ENCODE measurements at regions not wholly inside any gene's neighbourhood (a gene's known extent, or its start where the extent isn't known, plus 50 kb on each side); places are given as distances from the start of the nearest gene placed in this dataset.

DNA sequence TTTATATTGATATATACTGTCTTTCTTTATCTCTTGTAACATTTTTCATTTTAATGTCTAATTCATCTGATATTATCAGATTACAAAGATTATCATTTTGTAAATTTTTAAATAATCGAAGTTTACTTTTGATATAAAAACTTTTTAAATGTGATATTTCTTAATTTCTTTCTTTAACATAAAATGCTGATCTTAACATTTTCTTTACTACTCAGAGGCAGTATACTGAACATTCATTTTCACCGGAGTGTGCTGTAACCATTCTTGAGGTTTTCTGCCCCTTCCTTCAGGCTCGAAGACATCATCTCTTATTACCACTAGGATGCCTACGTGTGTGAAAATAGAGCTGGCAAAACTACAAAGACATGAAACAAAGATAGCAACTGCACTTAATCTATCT, 186.9 kb downstream of the DIO2 start:
- TF ChIP-seq, protein P1, sequence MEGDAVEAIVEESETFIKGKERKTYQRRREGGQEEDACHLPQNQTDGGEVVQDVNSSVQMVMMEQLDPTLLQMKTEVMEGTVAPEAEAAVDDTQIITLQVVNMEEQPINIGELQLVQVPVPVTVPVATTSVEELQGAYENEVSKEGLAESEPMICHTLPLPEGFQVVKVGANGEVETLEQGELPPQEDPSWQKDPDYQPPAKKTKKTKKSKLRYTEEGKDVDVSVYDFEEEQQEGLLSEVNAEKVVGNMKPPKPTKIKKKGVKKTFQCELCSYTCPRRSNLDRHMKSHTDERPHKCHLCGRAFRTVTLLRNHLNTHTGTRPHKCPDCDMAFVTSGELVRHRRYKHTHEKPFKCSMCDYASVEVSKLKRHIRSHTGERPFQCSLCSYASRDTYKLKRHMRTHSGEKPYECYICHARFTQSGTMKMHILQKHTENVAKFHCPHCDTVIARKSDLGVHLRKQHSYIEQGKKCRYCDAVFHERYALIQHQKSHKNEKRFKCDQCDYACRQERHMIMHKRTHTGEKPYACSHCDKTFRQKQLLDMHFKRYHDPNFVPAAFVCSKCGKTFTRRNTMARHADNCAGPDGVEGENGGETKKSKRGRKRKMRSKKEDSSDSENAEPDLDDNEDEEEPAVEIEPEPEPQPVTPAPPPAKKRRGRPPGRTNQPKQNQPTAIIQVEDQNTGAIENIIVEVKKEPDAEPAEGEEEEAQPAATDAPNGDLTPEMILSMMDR (IDR thresholded peaks at IDR 0.05), result no peak
- no peak for TF ChIP-seq POLR2A (IDR thresholded peaks at IDR 0.05)
